ENCODE measurements at regions not wholly inside any gene's neighbourhood (a gene's known extent, or its start where the extent isn't known, plus 50 kb on each side); places are given as distances from the start of the nearest gene placed in this dataset.

- DNase-seq (ENCODE audit: low spot score) = no peak
Measured at GRCh38 chr2:4579977-4580376, 876.6 kb downstream of the DCDC2C start.

GRCh38 chr2:4585057-4585635 is 881.8 kb downstream of the DCDC2C start:
- no peak for DNase-seq (ENCODE audit: low spot score)

GRCh38 chr2:4588606-4589005 is 885.2 kb downstream of the DCDC2C start:
- DNase-seq (ENCODE audit: low spot score) = no peak

GRCh38 chr2:4591261-4591660 is 887.9 kb downstream of the DCDC2C start:
- DNase-seq (ENCODE audit: low spot score) = no peak

GRCh38 chr2:4597400-4597799 is 894.0 kb downstream of the DCDC2C start:
- no peak for DNase-seq (ENCODE audit: low spot score)

GRCh38 chr2:4604767-4605166 is 901.4 kb downstream of the DCDC2C start:
- no peak for DNase-seq (ENCODE audit: low spot score)

GRCh38 chr2:4618141-4618540 is 914.8 kb downstream of the DCDC2C start:
- no peak for DNase-seq (ENCODE audit: low spot score)

GRCh38 chr2:4618630-4619228 is 915.4 kb downstream of the DCDC2C start:
- no peak for DNase-seq (ENCODE audit: low spot score)

GRCh38 chr2:4628998-4629501 is 925.7 kb downstream of the DCDC2C start:
- no peak for DNase-seq (ENCODE audit: low spot score)

- DNase-seq (ENCODE audit: low spot score) = no peak
Measured at GRCh38 chr2:4635289-4635688, 931.9 kb downstream of the DCDC2C start.

GRCh38 chr2:4653991-4654390 is 950.6 kb downstream of the DCDC2C start:
- DNase-seq (ENCODE audit: low spot score) = no peak

- DNase-seq (ENCODE audit: low spot score) = no peak
Measured at GRCh38 chr2:4656326-4656725, 953.0 kb downstream of the DCDC2C start.

GRCh38 chr2:4662161-4662779 is 958.9 kb downstream of the DCDC2C start:
- DNase-seq (ENCODE audit: low spot score) = no peak

GRCh38 chr2:4668381-4668780 is 965.0 kb downstream of the DCDC2C start:
- DNase-seq (ENCODE audit: low spot score) = no peak

GRCh38 chr2:4670331-4670730 is 967.0 kb downstream of the DCDC2C start:
- DNase-seq (ENCODE audit: low spot score) = no peak

GRCh38 chr2:4673025-4673489 is 969.7 kb downstream of the DCDC2C start:
- peak; percentile 14 for DNase-seq (ENCODE audit: low spot score)

GRCh38 chr2:4674007-4674406 is 970.6 kb downstream of the DCDC2C start:
- no peak for DNase-seq (ENCODE audit: low spot score)

- DNase-seq (ENCODE audit: low spot score) = no peak
Measured at GRCh38 chr2:4675295-4675694, 971.9 kb downstream of the DCDC2C start.

GRCh38 chr2:4678927-4679326 is 975.6 kb downstream of the DCDC2C start:
- no peak for DNase-seq (ENCODE audit: low spot score)

- no peak for DNase-seq (ENCODE audit: low spot score)
Measured at GRCh38 chr2:4679391-4679790, 976.0 kb downstream of the DCDC2C start.

GRCh38 chr2:4684921-4685320 is 981.5 kb downstream of the DCDC2C start:
- DNase-seq (ENCODE audit: low spot score) = no peak

- no peak for DNase-seq (ENCODE audit: low spot score)
Measured at GRCh38 chr2:4690913-4691312, 987.5 kb downstream of the DCDC2C start.

- no peak for DNase-seq (ENCODE audit: low spot score)
Measured at GRCh38 chr2:4693266-4693665, 989.9 kb downstream of the DCDC2C start.
